ENCODE measurements at regions not wholly inside any gene's neighbourhood (a gene's known extent, or its start where the extent isn't known, plus 50 kb on each side); places are given as distances from the start of the nearest gene placed in this dataset.

GRCh38 chr22:19580291-19580890 is 56.2 kb upstream of the CLDN5 start:
- 92% methylated on average over 2 of the region's 5 CpGs for WGBS (ENCODE audit: insufficient coverage)
- H3K9me3 Mint-ChIP-seq, result no peaks in the 10 kb centered on the region
- H3K27ac Mint-ChIP-seq, result no peak overlapping the region
- Histone ChIP-seq H3K36me3 (replicated peaks in 1 of 2; ENCODE audit: control insufficient read depth in 1 of 2, insufficient read depth in 2 of 2, low read length in 2 of 2) (no peaks in the 10 kb centered on the region), H3K79me2 (ENCODE audit: insufficient read depth, low read length) (no peaks in the 10 kb centered on the region), H3K4me3 (replicated peaks in 1 of 3; ENCODE audit: low read depth in 2 of 3, low read length in 3 of 3) (no peak overlapping the region), H3K27me3 (ENCODE audit: control insufficient read depth in 2 of 2, insufficient read depth in 2 of 2, low read length in 2 of 2) (no peaks in the 10 kb centered on the region), H4K20me1 (ENCODE audit: insufficient read depth, low read length) (no peaks in the 10 kb centered on the region), H2AFZ (ENCODE audit: insufficient read depth, low read depth, low read length, poor library complexity, severe bottlenecking) (no peak overlapping the region), H3K4me1 (ENCODE audit: control insufficient read depth in 1 of 2, insufficient read depth in 2 of 2, low read length in 2 of 2) (peaks cover 35 to 41% of the 10 kb centered on the region in 2 donors), H3K9ac (ENCODE audit: insufficient read depth, low read length, poor library complexity, severe bottlenecking) (no peak overlapping the region), H3K9me3 (replicated peaks in 1 of 2; ENCODE audit: control insufficient read depth in 1 of 2, insufficient read depth in 1 of 2, low read length in 2 of 2) (no peaks in the 10 kb centered on the region), H3K27ac (ENCODE audit: low read depth in 1 of 2, low read length in 2 of 2) (no peak overlapping the region), H3K4me2 (replicated peaks; ENCODE audit: extremely low read depth, low read length, poor library complexity, severe bottlenecking) (no peak overlapping the region)
- peaks cover 2 to 6% (median 4%) of the 10 kb centered on the region in 3 donors for H3K27me3 Mint-ChIP-seq (ENCODE audit: low read depth in 3 of 3)
- H3K4me1 Mint-ChIP-seq, result peaks cover 42% of the 10 kb centered on the region
- intact Hi-C loops (cut with micrococcal nuclease), result no loop called here
- no peak overlapping the region for H3K4me3 Mint-ChIP-seq
- no peak for DNase-seq
- H3K36me3 Mint-ChIP-seq, result no peaks in the 10 kb centered on the region
- TF ChIP-seq CTCF (IDR thresholded peaks at IDR 0.05), result no peak

DNA sequence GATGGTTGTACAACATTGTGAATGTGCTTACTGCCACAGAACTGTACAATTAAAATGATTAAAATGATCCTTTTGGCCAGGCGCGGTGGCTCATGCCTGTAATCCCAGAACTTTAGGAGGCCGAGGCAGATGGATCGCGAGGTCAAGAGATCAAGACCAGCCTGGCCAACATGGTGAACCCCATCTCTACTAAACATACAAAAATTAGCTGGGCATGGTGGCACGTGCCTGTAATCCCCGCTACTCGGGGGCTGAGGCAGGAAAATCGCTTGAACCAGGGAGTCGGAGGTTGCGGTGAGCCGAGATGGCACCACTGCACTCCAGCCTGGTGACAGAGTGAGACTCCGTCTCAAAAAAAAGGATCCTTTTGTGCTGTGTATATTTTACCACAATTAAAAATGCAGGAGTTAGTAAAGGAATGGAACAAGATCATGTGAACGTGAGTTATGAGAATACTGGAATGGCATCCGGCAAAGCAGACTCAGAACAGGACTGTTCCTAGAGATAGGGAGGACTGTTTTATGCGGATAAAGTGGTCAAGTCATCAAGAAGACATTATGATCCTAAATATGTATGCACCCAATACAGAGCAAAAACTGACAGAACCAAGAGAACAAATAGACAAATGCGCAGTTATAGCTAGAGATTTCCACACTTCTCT is 58.0 kb upstream of the CLDN5 start:
- Histone ChIP-seq H2AFZ (ENCODE audit: insufficient read depth, low read depth, low read length, poor library complexity, severe bottlenecking) (no peak overlapping the region), H3K27me3 (ENCODE audit: control insufficient read depth in 2 of 2, insufficient read depth in 2 of 2, low read length in 2 of 2) (no peaks in the 10 kb centered on the region), H3K4me1 (ENCODE audit: control insufficient read depth in 1 of 2, insufficient read depth in 2 of 2, low read length in 2 of 2) (peaks cover 26 to 29% of the 10 kb centered on the region in 2 donors), H3K9me3 (replicated peaks in 1 of 2; ENCODE audit: control insufficient read depth in 1 of 2, insufficient read depth in 1 of 2, low read length in 2 of 2) (no peaks in the 10 kb centered on the region), H3K4me2 (replicated peaks; ENCODE audit: extremely low read depth, low read length, poor library complexity, severe bottlenecking) (no peak overlapping the region), H3K4me3 (replicated peaks in 1 of 3; ENCODE audit: low read depth in 2 of 3, low read length in 3 of 3) (no peak overlapping the region), H3K27ac (ENCODE audit: low read depth in 1 of 2, low read length in 2 of 2) (no peak overlapping the region), H3K36me3 (replicated peaks in 1 of 2; ENCODE audit: control insufficient read depth in 1 of 2, insufficient read depth in 2 of 2, low read length in 2 of 2) (no peaks in the 10 kb centered on the region), H3K9ac (ENCODE audit: insufficient read depth, low read length, poor library complexity, severe bottlenecking) (no peak overlapping the region), H3K79me2 (ENCODE audit: insufficient read depth, low read length) (no peaks in the 10 kb centered on the region), H4K20me1 (ENCODE audit: insufficient read depth, low read length) (no peaks in the 10 kb centered on the region)
- 84% methylated on average over 5 of the region's 17 CpGs for WGBS (ENCODE audit: insufficient coverage)
- Mint-ChIP-seq H3K27me3 (ENCODE audit: low read depth in 3 of 3) (peaks cover 2 to 4% (median 2%) of the 10 kb centered on the region in 3 donors), H3K4me3 (no peak overlapping the region), H3K9me3 (no peaks in the 10 kb centered on the region), H3K4me1 (peaks cover 31% of the 10 kb centered on the region), H3K36me3 (no peaks in the 10 kb centered on the region), H3K27ac (no peak overlapping the region)
- no peak for DNase-seq
- no peak for TF ChIP-seq CTCF (IDR thresholded peaks at IDR 0.05)
- intact Hi-C loops (cut with micrococcal nuclease), result no loop called here
